ENCODE measurements at regions not wholly inside any gene's neighbourhood (a gene's known extent, or its start where the extent isn't known, plus 50 kb on each side); places are given as distances from the start of the nearest gene placed in this dataset.

GRCh38 chr9:20012232-20012631, 223.4 kb upstream of the SLC24A2 start:
- TF ChIP-seq CTCF (IDR thresholded peaks at IDR 0.05; ENCODE audit: low read length) (no peak), EZH2 (IDR thresholded peaks at IDR 0.05; ENCODE audit: borderline replicate concordance, low read length) (no peak)
